ENCODE measurements at regions not wholly inside any gene's neighbourhood (a gene's known extent, or its start where the extent isn't known, plus 50 kb on each side); places are given as distances from the start of the nearest gene placed in this dataset.

- no peaks in the 10 kb centered on the region for H3K27me3 ChIP-seq (ENCODE audit: insufficient read depth, low read length)
- no peak overlapping the region for H3K4me2 ChIP-seq (ENCODE audit: insufficient read depth, low read length)
- no peak overlapping the region for H2AFZ ChIP-seq (ENCODE audit: low read length)
- TF ChIP-seq, protein P1, sequence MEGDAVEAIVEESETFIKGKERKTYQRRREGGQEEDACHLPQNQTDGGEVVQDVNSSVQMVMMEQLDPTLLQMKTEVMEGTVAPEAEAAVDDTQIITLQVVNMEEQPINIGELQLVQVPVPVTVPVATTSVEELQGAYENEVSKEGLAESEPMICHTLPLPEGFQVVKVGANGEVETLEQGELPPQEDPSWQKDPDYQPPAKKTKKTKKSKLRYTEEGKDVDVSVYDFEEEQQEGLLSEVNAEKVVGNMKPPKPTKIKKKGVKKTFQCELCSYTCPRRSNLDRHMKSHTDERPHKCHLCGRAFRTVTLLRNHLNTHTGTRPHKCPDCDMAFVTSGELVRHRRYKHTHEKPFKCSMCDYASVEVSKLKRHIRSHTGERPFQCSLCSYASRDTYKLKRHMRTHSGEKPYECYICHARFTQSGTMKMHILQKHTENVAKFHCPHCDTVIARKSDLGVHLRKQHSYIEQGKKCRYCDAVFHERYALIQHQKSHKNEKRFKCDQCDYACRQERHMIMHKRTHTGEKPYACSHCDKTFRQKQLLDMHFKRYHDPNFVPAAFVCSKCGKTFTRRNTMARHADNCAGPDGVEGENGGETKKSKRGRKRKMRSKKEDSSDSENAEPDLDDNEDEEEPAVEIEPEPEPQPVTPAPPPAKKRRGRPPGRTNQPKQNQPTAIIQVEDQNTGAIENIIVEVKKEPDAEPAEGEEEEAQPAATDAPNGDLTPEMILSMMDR (IDR thresholded peaks at IDR 0.05; ENCODE audit: extremely low read depth, low read depth, low read length) = no peak
- no peaks in the 10 kb centered on the region for H3K9me3 ChIP-seq (ENCODE audit: low read depth, low read length)
- no peaks in the 10 kb centered on the region for H3K4me1 ChIP-seq (ENCODE audit: insufficient read depth, low read length)
- H3K4me3 ChIP-seq (ENCODE audit: insufficient read depth, low read length) = no peak overlapping the region
- no peaks in the 10 kb centered on the region for H4K20me1 ChIP-seq (ENCODE audit: insufficient read depth, low read length)
- peak; percentile 31 for DNase-seq (ENCODE audit: insufficient read length, low spot score, missing footprints)
- no peaks in the 10 kb centered on the region for H3K36me3 ChIP-seq (ENCODE audit: insufficient read depth, low read length)
- no peaks in the 10 kb centered on the region for H3K79me2 ChIP-seq (ENCODE audit: insufficient read depth, low read length)
- no peak overlapping the region for H3K27ac ChIP-seq (ENCODE audit: low read depth, low read length)
Measured at GRCh38 chr1:5713101-5714010, 278.9 kb downstream of the NPHP4 start.

DNA sequence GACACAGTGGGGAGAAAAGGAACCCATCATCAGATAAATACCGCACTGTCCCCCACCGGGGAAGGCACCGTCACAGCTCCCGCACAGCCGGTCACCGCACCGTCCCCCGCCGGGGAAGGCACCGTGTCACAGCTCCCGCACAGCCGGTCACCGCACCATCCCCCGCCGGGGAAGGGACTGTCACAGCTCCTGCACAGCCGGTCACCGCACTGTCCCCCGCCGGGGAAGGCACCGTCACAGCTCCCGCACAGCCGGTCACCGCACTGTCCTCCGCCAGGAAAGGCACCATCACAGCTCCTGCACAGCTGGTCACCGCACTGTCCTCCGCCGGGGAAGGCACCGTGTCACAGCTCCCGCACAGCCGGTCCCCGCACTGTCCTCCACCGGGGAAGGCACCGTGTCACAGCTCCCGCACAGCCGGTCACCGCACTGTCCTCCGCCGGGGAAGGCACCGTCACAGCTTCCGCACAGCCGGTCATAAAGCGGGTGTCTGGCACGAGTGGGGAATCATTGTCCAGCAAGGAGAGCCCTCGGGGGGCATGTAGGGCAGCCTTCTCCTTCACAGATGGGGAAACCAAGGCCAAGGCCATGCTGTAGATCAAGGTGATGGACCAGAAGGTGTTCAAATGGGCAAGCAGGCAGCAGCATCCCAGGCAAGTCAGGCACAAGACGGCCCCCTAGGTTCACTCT is 280.1 kb downstream of the NPHP4 start:
- Histone ChIP-seq H3K4me2 (ENCODE audit: insufficient read depth, low read length) (no peak overlapping the region), H4K20me1 (ENCODE audit: insufficient read depth, low read length) (no peaks in the 10 kb centered on the region), H2AFZ (ENCODE audit: low read length) (no peak overlapping the region), H3K79me2 (ENCODE audit: insufficient read depth, low read length) (no peaks in the 10 kb centered on the region), H3K9me3 (ENCODE audit: low read depth, low read length) (no peaks in the 10 kb centered on the region), H3K27me3 (ENCODE audit: insufficient read depth, low read length) (no peaks in the 10 kb centered on the region), H3K4me3 (ENCODE audit: insufficient read depth, low read length) (no peak overlapping the region), H3K27ac (ENCODE audit: low read depth, low read length) (no peak overlapping the region), H3K4me1 (ENCODE audit: insufficient read depth, low read length) (no peaks in the 10 kb centered on the region), H3K36me3 (ENCODE audit: insufficient read depth, low read length) (no peaks in the 10 kb centered on the region)
- DNase-seq (ENCODE audit: insufficient read length, low spot score, missing footprints) = peak; percentile 30
- TF ChIP-seq, protein P1 (IDR thresholded peaks at IDR 0.05; ENCODE audit: extremely low read depth, low read depth, low read length) = no peak

DNA sequence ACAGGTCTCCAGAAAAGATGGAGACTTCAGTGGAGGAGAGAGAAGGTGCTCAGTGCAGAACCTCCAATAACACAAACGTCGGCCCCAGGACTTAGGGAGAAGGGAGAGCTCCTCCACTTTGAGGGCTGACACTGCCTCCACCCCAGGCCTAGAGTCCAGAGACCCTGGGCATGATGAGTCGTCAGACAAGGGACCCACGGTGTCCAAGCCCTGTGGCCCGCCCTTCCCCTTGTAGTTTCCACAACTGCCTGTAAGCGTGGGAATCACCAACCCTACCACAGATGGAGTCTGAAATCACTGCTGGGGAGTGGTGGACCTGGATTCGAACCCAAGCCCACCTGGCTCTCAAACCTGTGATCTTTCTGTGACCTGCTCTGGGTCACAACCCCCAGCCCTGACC is 281.1 kb downstream of the NPHP4 start:
- H3K9me3 ChIP-seq (ENCODE audit: low read depth, low read length) = no peaks in the 10 kb centered on the region
- H3K27ac ChIP-seq (ENCODE audit: low read depth, low read length) = no peak overlapping the region
- peak; percentile 1 for DNase-seq (ENCODE audit: insufficient read length, low spot score, missing footprints)
- H3K27me3 ChIP-seq (ENCODE audit: insufficient read depth, low read length) = no peaks in the 10 kb centered on the region
- H3K4me1 ChIP-seq (ENCODE audit: insufficient read depth, low read length) = no peaks in the 10 kb centered on the region
- no peaks in the 10 kb centered on the region for H4K20me1 ChIP-seq (ENCODE audit: insufficient read depth, low read length)
- H3K4me2 ChIP-seq (ENCODE audit: insufficient read depth, low read length) = no peak overlapping the region
- H3K79me2 ChIP-seq (ENCODE audit: insufficient read depth, low read length) = no peaks in the 10 kb centered on the region
- H3K36me3 ChIP-seq (ENCODE audit: insufficient read depth, low read length) = no peaks in the 10 kb centered on the region
- TF ChIP-seq, protein P1 (IDR thresholded peaks at IDR 0.05; ENCODE audit: extremely low read depth, low read depth, low read length) = no peak
- H3K4me3 ChIP-seq (ENCODE audit: insufficient read depth, low read length) = no peak overlapping the region
- H2AFZ ChIP-seq (ENCODE audit: low read length) = no peak overlapping the region

GRCh38 chr1:5709976-5710375 is 282.2 kb downstream of the NPHP4 start:
- H3K9me3 ChIP-seq (ENCODE audit: low read depth, low read length) = no peaks in the 10 kb centered on the region
- no peak overlapping the region for H3K4me3 ChIP-seq (ENCODE audit: insufficient read depth, low read length)
- H2AFZ ChIP-seq (ENCODE audit: low read length) = no peak overlapping the region
- no peaks in the 10 kb centered on the region for H4K20me1 ChIP-seq (ENCODE audit: insufficient read depth, low read length)
- TF ChIP-seq, protein P1 (IDR thresholded peaks at IDR 0.05; ENCODE audit: extremely low read depth, low read depth, low read length) = no peak
- H3K27me3 ChIP-seq (ENCODE audit: insufficient read depth, low read length) = no peaks in the 10 kb centered on the region
- no peak overlapping the region for H3K4me2 ChIP-seq (ENCODE audit: insufficient read depth, low read length)
- H3K36me3 ChIP-seq (ENCODE audit: insufficient read depth, low read length) = no peaks in the 10 kb centered on the region
- H3K79me2 ChIP-seq (ENCODE audit: insufficient read depth, low read length) = no peaks in the 10 kb centered on the region
- H3K27ac ChIP-seq (ENCODE audit: low read depth, low read length) = no peak overlapping the region
- DNase-seq (ENCODE audit: insufficient read length, low spot score, missing footprints) = peak; percentile 50
- H3K4me1 ChIP-seq (ENCODE audit: insufficient read depth, low read length) = no peaks in the 10 kb centered on the region
